Upper lobe of left lung (tissue), 6 donors: ENCODE measurements at regions not wholly inside any gene's neighbourhood (a gene's known extent, or its start where the extent isn't known, plus 50 kb on each side); places are given as distances from the start of the nearest gene placed in this dataset.
A peak's percentile ranks its signal among the peaks of the same experiment; 100 is the strongest.

ENCODE experiments used
- ATAC-seq, 2 donors: fragments of 200-7000 bp; cut with Tn5 transposase; one replicate each; pipeline ENCODE4 v1.9.1; 2022; ENCODE audit warnings: mild to moderate bottlenecking in 2 of 2, moderate library complexity in 2 of 2; ENCODE audit not compliant: low FRiP score in 2 of 2
- DNase-seq, 2 donors: peaks; one replicate each; pipeline ENCODE4 v3.0.0-alpha.2; 2019 to 2020
- H3K27ac ChIP-seq, 4 donors: fragments of 200-600 bp; sonication (generic); one replicate each; pipeline ENCODE4 v1.5.1; 2016 to 2019
- H3K27me3 ChIP-seq, 4 donors: fragments of 200-600 bp; sonication (generic); one replicate each; pipeline ENCODE4 v1.5.1; 2017 to 2019
- H3K36me3 ChIP-seq, 4 donors: fragments of 200-600 bp; sonication (generic); one replicate each; pipeline ENCODE4 v1.5.1; 2016 to 2019
- H3K4me1 ChIP-seq, 4 donors: fragments of 200-600 bp; sonication (generic); one replicate each; pipeline ENCODE4 v1.5.1; 2018 to 2019
- H3K4me3 ChIP-seq, 4 donors: fragments of 200-600 bp; sonication (generic); one replicate each; pipeline ENCODE4 v1.5.1; 2017 to 2019; ENCODE audit warnings: mild to moderate bottlenecking in 2 of 4, moderate library complexity in 1 of 4
- H3K9me3 ChIP-seq, 4 donors: fragments of 200-600 bp; sonication (generic); one replicate each; pipeline ENCODE4 v1.5.1; 2018 to 2019
- EP300 ChIP-seq, 4 donors: sonication (generic); formaldehyde crosslinking; IDR thresholded peaks; one replicate each; pipeline ENCODE4 v1.5.1; 2017; ENCODE audit warnings: antibody characterized with exemption in 4 of 4, control low read depth in 2 of 4
- POLR2A ChIP-seq, 4 donors: fragments of 450-650 bp; IDR thresholded peaks; one replicate each; pipeline ENCODE4 v1.5.1; 2016 to 2017; ENCODE audit warnings: antibody characterized with exemption in 4 of 4, mild to moderate bottlenecking in 2 of 4
- POLR2AphosphoS5 ChIP-seq, 2 donors: sonication (generic); formaldehyde crosslinking; IDR thresholded peaks; one replicate each; pipeline ENCODE4 v1.5.1; 2017; ENCODE audit warnings: antibody characterized with exemption in 2 of 2
- WGBS, 2 donors: methylation state at CpG; one replicate each; pipeline ENCODE4 v1.1.5; 2017 to 2018; 5-methylcytosine and 5-hydroxymethylcytosine counted together
- TF ChIP-seq, protein P1 (sequence below), 6 experiments: fragments of 450-650 bp in 4 of 6; fragments of 200-600 bp in 2 of 6; sonication (generic) in 2 of 6; IDR thresholded peaks; one replicate each; pipeline ENCODE4 v1.5.1; 2016 to 2019; ENCODE audit warnings: antibody characterized with exemption in 6 of 6
- donor health status: DM: no; HTN: no; CAD: no; lungs with moderate emphysema.
- donor health status: DM: no; HTN: yes; CAD: no; lungs with severe emphysema.

DNA sequence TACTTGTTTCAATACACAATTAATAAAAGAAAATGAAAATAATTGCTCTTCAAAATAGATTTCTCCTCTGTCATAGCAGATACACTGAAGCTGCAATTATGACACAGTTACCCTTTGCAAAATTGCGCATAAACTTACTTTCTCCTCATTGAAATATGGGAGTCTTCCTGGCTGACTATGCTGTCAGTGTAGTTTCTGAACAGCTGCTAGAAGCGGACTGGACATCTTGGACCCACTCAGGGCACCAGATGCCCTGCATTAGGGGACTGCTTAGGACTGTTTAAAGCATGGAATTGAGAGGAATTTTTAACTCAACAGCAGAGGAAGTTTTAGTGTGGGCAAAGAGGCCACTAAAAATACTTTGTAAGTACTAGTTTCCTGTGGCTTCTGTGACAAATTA lies 454.9 kb downstream of the ATP23 start:
- Histone ChIP-seq H3K27ac (no peak overlapping the region), H3K4me1 (no peaks in the 10 kb centered on the region), H3K36me3 (no peaks in the 10 kb centered on the region), H3K4me3 (no peak overlapping the region), H3K9me3 (no peaks in the 10 kb centered on the region), H3K27me3 (no peaks in the 10 kb centered on the region)
- TF ChIP-seq, protein P1, sequence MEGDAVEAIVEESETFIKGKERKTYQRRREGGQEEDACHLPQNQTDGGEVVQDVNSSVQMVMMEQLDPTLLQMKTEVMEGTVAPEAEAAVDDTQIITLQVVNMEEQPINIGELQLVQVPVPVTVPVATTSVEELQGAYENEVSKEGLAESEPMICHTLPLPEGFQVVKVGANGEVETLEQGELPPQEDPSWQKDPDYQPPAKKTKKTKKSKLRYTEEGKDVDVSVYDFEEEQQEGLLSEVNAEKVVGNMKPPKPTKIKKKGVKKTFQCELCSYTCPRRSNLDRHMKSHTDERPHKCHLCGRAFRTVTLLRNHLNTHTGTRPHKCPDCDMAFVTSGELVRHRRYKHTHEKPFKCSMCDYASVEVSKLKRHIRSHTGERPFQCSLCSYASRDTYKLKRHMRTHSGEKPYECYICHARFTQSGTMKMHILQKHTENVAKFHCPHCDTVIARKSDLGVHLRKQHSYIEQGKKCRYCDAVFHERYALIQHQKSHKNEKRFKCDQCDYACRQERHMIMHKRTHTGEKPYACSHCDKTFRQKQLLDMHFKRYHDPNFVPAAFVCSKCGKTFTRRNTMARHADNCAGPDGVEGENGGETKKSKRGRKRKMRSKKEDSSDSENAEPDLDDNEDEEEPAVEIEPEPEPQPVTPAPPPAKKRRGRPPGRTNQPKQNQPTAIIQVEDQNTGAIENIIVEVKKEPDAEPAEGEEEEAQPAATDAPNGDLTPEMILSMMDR (IDR thresholded peaks at IDR 0.05), result no peak
- TF ChIP-seq POLR2A (IDR thresholded peaks at IDR 0.05), result no peak
- TF ChIP-seq EP300 (IDR thresholded peaks at IDR 0.05), result no peak
- TF ChIP-seq POLR2AphosphoS5 (IDR thresholded peaks at IDR 0.05), result no peak
- 69 to 71% methylated on average over 2 of the region's 2 CpGs for WGBS, 2 donors
- ATAC-seq, result no peak
- DNase-seq, result no peak

DNA sequence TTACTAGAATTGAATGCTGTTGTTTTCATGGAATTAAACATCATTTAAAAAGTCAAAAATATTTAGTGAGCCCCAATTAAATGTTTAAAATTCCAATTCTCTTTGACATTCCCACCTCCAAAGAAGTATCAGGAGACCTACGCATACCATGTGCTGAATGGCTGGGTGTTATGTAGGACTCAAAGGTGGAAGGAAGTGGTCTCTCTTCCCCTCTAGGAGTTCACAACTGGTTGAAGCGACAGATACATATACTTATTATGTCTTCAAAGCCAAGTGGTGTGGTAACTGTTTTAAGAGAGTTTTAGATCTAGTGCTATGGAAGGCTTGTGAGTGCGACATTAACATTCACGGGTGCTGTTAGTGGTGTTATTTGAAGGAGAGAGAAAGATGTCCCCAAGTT lies 464.0 kb downstream of the ATP23 start:
- Histone ChIP-seq H3K4me3 (no peak overlapping the region), H3K4me1 (no peaks in the 10 kb centered on the region), H3K36me3 (no peaks in the 10 kb centered on the region), H3K27me3 (no peaks in the 10 kb centered on the region), H3K9me3 (no peaks in the 10 kb centered on the region), H3K27ac (no peak overlapping the region)
- no peak for ATAC-seq
- 90% methylated on average over 4 of the region's 4 CpGs for WGBS, 2 donors
- TF ChIP-seq EP300 (IDR thresholded peaks at IDR 0.05), result no peak
- TF ChIP-seq, protein P1 (IDR thresholded peaks at IDR 0.05), result no peak
- no peak for TF ChIP-seq POLR2AphosphoS5 (IDR thresholded peaks at IDR 0.05)
- TF ChIP-seq POLR2A (IDR thresholded peaks at IDR 0.05), result no peak
- no peak for DNase-seq

DNA sequence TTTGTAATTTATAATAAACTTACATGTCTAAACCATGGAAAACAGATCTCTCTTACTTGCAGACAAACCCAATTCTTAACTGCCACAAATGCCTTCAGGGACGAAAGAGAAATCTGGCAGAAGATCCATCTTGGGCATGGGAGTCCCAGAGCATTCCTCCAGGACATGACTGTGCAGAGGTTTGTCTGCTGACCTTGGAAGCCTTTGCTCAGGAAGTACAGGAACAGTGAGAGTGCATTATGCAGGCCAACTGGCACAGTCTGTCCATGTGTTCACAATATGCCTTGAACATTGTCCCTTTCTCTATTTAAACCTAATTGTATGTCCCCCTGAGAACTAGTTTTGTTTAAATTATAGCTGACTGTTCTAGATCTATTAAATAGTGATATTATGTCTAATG lies 467.1 kb downstream of the ATP23 start:
- no peaks in the 10 kb centered on the region for H3K9me3 ChIP-seq
- no peak overlapping the region for H3K27ac ChIP-seq
- H3K4me3 ChIP-seq, result no peak overlapping the region
- no peak for TF ChIP-seq POLR2A (IDR thresholded peaks at IDR 0.05)
- TF ChIP-seq, protein P1 (IDR thresholded peaks at IDR 0.05), result no peak
- TF ChIP-seq POLR2AphosphoS5 (IDR thresholded peaks at IDR 0.05), result no peak
- no peak for TF ChIP-seq EP300 (IDR thresholded peaks at IDR 0.05)
- H3K27me3 ChIP-seq, result no peaks in the 10 kb centered on the region
- 50 to 75% methylated on average over 1 of the region's 1 CpG for WGBS, 2 donors
- no peaks in the 10 kb centered on the region for H3K4me1 ChIP-seq
- DNase-seq (no peak), ATAC-seq (peak in 1 of 2 donors; percentile 42)
- H3K36me3 ChIP-seq, result no peaks in the 10 kb centered on the region

DNA sequence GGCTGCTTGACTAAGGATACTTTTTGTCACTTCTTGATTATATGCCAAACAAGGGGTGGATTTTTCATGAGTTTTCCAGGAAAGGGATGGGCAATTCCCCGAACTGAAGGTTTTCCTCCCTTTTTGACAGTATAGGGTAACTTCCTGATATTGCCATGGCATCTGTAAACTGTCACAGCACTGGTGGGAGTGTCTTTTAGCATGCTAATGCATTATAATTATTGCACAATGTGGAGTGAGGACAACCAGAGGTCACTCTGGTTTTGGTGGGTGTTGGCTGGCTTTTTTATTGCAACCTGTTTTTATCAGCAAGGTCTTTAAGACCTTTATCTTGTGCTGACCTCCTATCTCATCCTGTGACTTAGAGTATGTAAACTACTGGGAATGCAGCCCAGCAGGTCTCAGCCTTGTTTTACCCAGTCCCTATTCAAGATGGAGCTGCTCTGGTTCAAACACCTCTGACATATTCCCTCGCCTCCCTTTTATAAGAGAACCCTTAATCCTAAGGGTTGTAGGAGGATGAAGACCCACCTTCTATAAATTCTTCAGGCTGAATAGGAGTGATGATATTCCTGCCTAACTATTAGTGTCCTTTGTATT lies 471.2 kb downstream of the ATP23 start:
- Histone ChIP-seq H3K4me1 (no peaks in the 10 kb centered on the region), H3K27me3 (no peaks in the 10 kb centered on the region), H3K36me3 (no peaks in the 10 kb centered on the region), H3K27ac (no peak overlapping the region), H3K9me3 (no peaks in the 10 kb centered on the region), H3K4me3 (no peak overlapping the region)
- WGBS, 2 donors, result 68 to 69% methylated on average over 2 of the region's 2 CpGs
- peak in 1 of 2 donors; percentile 34 for ATAC-seq
- no peak for TF ChIP-seq POLR2AphosphoS5 (IDR thresholded peaks at IDR 0.05)
- no peak for TF ChIP-seq EP300 (IDR thresholded peaks at IDR 0.05)
- TF ChIP-seq POLR2A (IDR thresholded peaks at IDR 0.05), result no peak
- TF ChIP-seq, protein P1 (IDR thresholded peaks at IDR 0.05), result no peak
- no peak for DNase-seq

DNA sequence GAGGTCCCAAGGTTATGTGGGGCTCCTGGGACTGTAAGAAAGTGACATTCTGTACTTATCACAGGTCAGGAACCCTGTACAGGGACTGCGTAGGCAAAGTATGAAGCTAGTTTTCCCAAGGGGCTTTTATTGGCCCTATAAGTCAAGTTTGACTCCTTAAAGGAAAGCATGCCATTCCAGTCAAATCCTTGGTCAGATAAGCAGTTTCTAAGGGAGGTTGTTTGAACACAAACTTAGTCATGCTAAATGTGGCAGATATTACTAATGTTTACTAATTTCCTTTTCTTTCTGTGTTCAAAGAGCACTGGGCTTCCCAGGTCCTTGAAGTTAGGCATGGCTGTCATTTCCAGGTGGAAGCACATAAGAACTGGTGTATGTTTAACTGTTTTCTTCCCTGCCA lies 472.4 kb downstream of the ATP23 start:
- WGBS, 2 donors, result 73 to 80% methylated on average over 1 of the region's 1 CpG
- Histone ChIP-seq H3K9me3 (no peaks in the 10 kb centered on the region), H3K27me3 (no peaks in the 10 kb centered on the region), H3K4me3 (no peak overlapping the region), H3K4me1 (no peaks in the 10 kb centered on the region), H3K36me3 (no peaks in the 10 kb centered on the region), H3K27ac (no peak overlapping the region)
- no peak for ATAC-seq
- no peak for DNase-seq
- TF ChIP-seq POLR2A (IDR thresholded peaks at IDR 0.05), result no peak
- TF ChIP-seq POLR2AphosphoS5 (IDR thresholded peaks at IDR 0.05), result no peak
- TF ChIP-seq, protein P1 (IDR thresholded peaks at IDR 0.05), result no peak
- TF ChIP-seq EP300 (IDR thresholded peaks at IDR 0.05), result no peak
